Natural killer cell treated with Interleukin-12 subunit alpha and Interleukin-12 subunit beta and Interleukin-15 and Interleukin-18, amount 100 ng/mL, for 72 hours (primary cell): ENCODE measurements at regions not wholly inside any gene's neighbourhood (a gene's known extent, or its start where the extent isn't known, plus 50 kb on each side); places are given as distances from the start of the nearest gene placed in this dataset.

ENCODE experiments used
- ATAC-seq, 2 donors: fragments of 150-1000 bp; cut with Tn5 transposase in 1 of 2; sonication (Bioruptor Pico), chemical (Tn5 transposase) in 1 of 2; 2 replicates each; pipeline ENCODE4 v1.10.0; 2021
- DNase-seq: peaks from one replicate; pipeline ENCODE4 v3.0.0; 2022; ENCODE audit warnings: low spot score
- H3K27ac Mint-ChIP-seq, 2 donors: 1 replicate in 1 of 2; 2 replicates in 1 of 2; pipeline ENCODE4 v1.8.0; 2022; ENCODE audit warnings: mixed read lengths in 2 of 2, mild to moderate bottlenecking in 1 of 2, moderate library complexity in 1 of 2
- H3K27me3 Mint-ChIP-seq, 2 donors: 1 replicate in 1 of 2; 2 replicates in 1 of 2; pipeline ENCODE4 v1.8.0; 2022; ENCODE audit warnings: mixed read lengths in 2 of 2
- H3K36me3 Mint-ChIP-seq: one replicate; pipeline ENCODE4 v1.8.0; 2022; ENCODE audit warnings: mixed read lengths
- H3K4me1 Mint-ChIP-seq, 2 donors: 1 replicate in 1 of 2; 2 replicates in 1 of 2; pipeline ENCODE4 v1.8.0; 2022; ENCODE audit warnings: low read depth in 2 of 2, mixed read lengths in 2 of 2, mild to moderate bottlenecking in 1 of 2
- H3K4me3 Mint-ChIP-seq: one replicate; pipeline ENCODE4 v1.8.0; 2022; ENCODE audit warnings: mixed read lengths
- H3K9me3 Mint-ChIP-seq: 2 replicates; pipeline ENCODE4 v1.8.0; 2022; ENCODE audit warnings: mixed read lengths

GRCh38 chr11:93939084-93939760 lies 81.9 kb upstream of the HEPHL1 start:
- Mint-ChIP-seq H3K27ac (no peak overlapping the region), H3K9me3 (peaks cover 3% of the 10 kb centered on the region), H3K27me3 (peaks cover 7 to 12% of the 10 kb centered on the region in 2 donors), H3K4me1 (no peaks in the 10 kb centered on the region), H3K36me3 (no peaks in the 10 kb centered on the region), H3K4me3 (no peak overlapping the region)
- ATAC-seq: no peak
- no peak for DNase-seq

GRCh38 chr11:93940395-93940794 lies 80.8 kb upstream of the HEPHL1 start:
- H3K4me1 Mint-ChIP-seq: no peaks in the 10 kb centered on the region
- DNase-seq: no peak

DNA sequence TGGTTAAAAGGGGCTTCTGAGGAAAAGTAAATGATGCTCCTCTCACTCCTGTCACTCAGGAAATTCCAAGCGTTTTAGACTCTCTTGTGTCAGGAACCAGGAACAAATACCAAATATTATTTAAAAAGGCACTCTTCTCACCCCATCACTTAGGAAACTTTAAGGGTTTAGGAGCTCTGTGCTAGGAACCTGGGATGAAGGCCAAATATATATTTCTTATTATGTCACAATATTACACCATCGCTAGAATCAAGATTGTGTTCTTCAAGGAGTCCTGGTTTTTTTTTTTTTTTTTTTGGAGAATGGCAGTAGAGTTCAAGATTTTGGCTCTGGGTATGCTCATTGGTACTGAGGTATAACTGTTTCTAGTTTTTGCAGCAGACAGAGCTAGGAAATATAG lies 79.0 kb upstream of the HEPHL1 start:
- H3K4me1 Mint-ChIP-seq: no peaks in the 10 kb centered on the region
- no peak overlapping the region for H3K27ac Mint-ChIP-seq
- H3K9me3 Mint-ChIP-seq: no peaks in the 10 kb centered on the region
- ATAC-seq (no peak), DNase-seq (no peak)
- H3K4me3 Mint-ChIP-seq: no peak overlapping the region
- H3K36me3 Mint-ChIP-seq: no peaks in the 10 kb centered on the region
- H3K27me3 Mint-ChIP-seq: peaks cover 4 to 10% of the 10 kb centered on the region in 2 donors

More at GRCh38 chr11:93940395-93940794, 80.8 kb upstream of the HEPHL1 start:
- no peak for ATAC-seq
- no peak overlapping the region for H3K4me3 Mint-ChIP-seq
- no peaks in the 10 kb centered on the region for H3K36me3 Mint-ChIP-seq
- no peak overlapping the region for H3K27ac Mint-ChIP-seq
- H3K9me3 Mint-ChIP-seq: peaks cover 2% of the 10 kb centered on the region
- peaks cover 6 to 10% of the 10 kb centered on the region in 2 donors for H3K27me3 Mint-ChIP-seq

GRCh38 chr11:93945596-93945995 lies 75.6 kb upstream of the HEPHL1 start:
- no peak for ATAC-seq
- no peak for DNase-seq
- Mint-ChIP-seq H3K4me3 (no peak overlapping the region), H3K9me3 (no peaks in the 10 kb centered on the region), H3K27me3 (peaks cover 0 to 10% of the 10 kb centered on the region in 2 donors), H3K36me3 (no peaks in the 10 kb centered on the region), H3K4me1 (no peaks in the 10 kb centered on the region), H3K27ac (no peak overlapping the region)

GRCh38 chr11:93952082-93952780 lies 68.9 kb upstream of the HEPHL1 start:
- Mint-ChIP-seq H3K27me3 (peaks cover 0 to 2% of the 10 kb centered on the region in 2 donors), H3K27ac (no peak overlapping the region), H3K36me3 (no peaks in the 10 kb centered on the region), H3K4me3 (no peak overlapping the region), H3K4me1 (no peaks in the 10 kb centered on the region), H3K9me3 (peaks cover 3% of the 10 kb centered on the region)
- no peak for DNase-seq
- ATAC-seq: no peak

DNA sequence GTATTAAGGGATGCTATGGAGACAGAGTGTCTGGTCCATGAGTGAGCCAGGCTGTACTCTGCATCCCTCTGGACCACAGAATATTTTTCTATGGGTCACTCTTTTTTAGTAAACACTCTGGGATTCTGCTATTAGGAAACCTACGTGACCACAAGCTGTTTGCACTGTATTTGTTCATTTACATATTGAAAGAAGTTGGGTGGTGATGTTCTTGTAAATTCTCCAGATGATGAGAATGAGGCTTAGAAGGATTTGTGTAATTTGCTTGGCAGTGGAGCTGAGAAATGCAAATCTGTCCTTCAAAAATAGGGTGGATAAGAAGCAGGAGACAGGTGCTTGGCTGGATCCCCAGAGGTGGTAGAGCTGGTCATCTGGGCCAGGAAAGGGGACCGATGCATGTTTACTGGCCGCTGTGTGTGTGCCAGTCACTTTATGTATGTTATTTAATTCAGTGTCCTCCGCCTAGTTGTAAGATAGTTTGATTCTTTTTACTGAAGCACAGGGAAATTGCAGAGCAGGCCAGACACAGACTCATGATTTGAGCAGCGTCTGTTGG lies 63.7 kb upstream of the HEPHL1 start:
- no peak for DNase-seq
- H3K27ac Mint-ChIP-seq: no peak overlapping the region
- no peaks in the 10 kb centered on the region for H3K36me3 Mint-ChIP-seq
- H3K27me3 Mint-ChIP-seq: peaks cover 0 to 4% of the 10 kb centered on the region in 2 donors
- peaks cover 3% of the 10 kb centered on the region for H3K9me3 Mint-ChIP-seq
- H3K4me1 Mint-ChIP-seq: no peaks in the 10 kb centered on the region
- H3K4me3 Mint-ChIP-seq: no peak overlapping the region
- ATAC-seq: no peak

DNA sequence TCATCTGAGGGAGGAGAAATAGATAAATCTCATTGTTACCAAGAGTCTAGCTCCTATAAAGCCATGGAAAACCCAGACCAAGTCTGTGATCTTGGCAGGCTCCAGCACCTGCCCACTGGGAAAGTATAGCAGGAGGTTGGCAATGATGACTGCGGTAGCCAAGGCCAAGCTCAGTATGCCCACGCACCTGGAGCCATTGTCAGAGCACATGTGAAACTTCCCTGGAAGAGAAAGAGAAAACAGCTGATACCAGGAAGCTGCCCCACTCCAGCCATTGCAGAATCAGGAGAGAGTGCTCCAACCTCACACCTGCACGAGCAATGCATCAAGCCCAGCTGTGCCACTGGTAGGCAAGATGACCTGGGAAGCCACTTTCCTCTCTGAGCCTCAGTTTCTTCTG lies 62.2 kb upstream of the HEPHL1 start:
- no peak for ATAC-seq
- H3K36me3 Mint-ChIP-seq: no peaks in the 10 kb centered on the region
- no peak overlapping the region for H3K27ac Mint-ChIP-seq
- no peaks in the 10 kb centered on the region for H3K4me1 Mint-ChIP-seq
- peaks cover 0 to 7% of the 10 kb centered on the region in 2 donors for H3K27me3 Mint-ChIP-seq
- no peak for DNase-seq
- H3K9me3 Mint-ChIP-seq: peaks cover 3% of the 10 kb centered on the region
- H3K4me3 Mint-ChIP-seq: no peak overlapping the region

- Mint-ChIP-seq H3K9me3 (peaks cover 3% of the 10 kb centered on the region), H3K27me3 (peaks cover 0 to 7% of the 10 kb centered on the region in 2 donors), H3K4me1 (no peaks in the 10 kb centered on the region), H3K27ac (no peak overlapping the region), H3K4me3 (no peak overlapping the region), H3K36me3 (no peaks in the 10 kb centered on the region)
- DNase-seq (no peak), ATAC-seq (no peak)
Observed at GRCh38 chr11:93959663-93960062, 61.5 kb upstream of the HEPHL1 start.

- Mint-ChIP-seq H3K27me3 (peaks cover 0 to 5% of the 10 kb centered on the region in 2 donors), H3K4me1 (no peaks in the 10 kb centered on the region), H3K9me3 (no peaks in the 10 kb centered on the region), H3K4me3 (no peak overlapping the region), H3K27ac (no peak overlapping the region), H3K36me3 (no peaks in the 10 kb centered on the region)
- DNase-seq (no peak), ATAC-seq (no peak)
Observed at GRCh38 chr11:93963072-93963471, 58.1 kb upstream of the HEPHL1 start.

DNA sequence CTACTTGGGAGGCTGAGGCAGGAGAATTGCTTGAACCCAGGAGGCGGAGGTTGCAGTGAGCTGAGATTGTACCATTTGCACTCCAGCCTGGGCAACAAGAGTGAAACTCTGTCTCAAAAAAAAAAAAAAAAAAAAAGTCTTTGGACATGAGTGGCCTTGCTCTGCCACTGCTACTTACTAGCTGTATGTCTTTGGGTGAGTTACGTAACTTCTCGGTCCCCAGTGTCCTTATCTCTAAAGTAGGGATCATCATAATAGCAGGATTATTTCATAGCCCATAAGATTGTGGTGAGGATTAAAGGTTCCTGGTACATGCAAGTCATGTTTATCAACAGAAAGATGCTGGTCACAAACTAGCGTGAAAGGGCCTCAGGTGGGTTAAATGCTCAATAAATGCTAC lies 53.9 kb upstream of the HEPHL1 start:
- ATAC-seq (no peak), DNase-seq (no peak)
- Mint-ChIP-seq H3K27me3 (peaks cover 3 to 4% of the 10 kb centered on the region in 2 donors), H3K4me1 (no peaks in the 10 kb centered on the region), H3K27ac (no peak overlapping the region), H3K9me3 (no peaks in the 10 kb centered on the region), H3K4me3 (no peak overlapping the region), H3K36me3 (no peaks in the 10 kb centered on the region)

GRCh38 chr11:93967944-93968343 lies 53.2 kb upstream of the HEPHL1 start:
- no peak overlapping the region for H3K4me3 Mint-ChIP-seq
- no peak overlapping the region for H3K27ac Mint-ChIP-seq
- H3K4me1 Mint-ChIP-seq: no peaks in the 10 kb centered on the region
- H3K27me3 Mint-ChIP-seq: peaks cover 3 to 11% of the 10 kb centered on the region in 2 donors
- H3K9me3 Mint-ChIP-seq: no peaks in the 10 kb centered on the region
- no peaks in the 10 kb centered on the region for H3K36me3 Mint-ChIP-seq
- DNase-seq (no peak), ATAC-seq (no peak)

DNA sequence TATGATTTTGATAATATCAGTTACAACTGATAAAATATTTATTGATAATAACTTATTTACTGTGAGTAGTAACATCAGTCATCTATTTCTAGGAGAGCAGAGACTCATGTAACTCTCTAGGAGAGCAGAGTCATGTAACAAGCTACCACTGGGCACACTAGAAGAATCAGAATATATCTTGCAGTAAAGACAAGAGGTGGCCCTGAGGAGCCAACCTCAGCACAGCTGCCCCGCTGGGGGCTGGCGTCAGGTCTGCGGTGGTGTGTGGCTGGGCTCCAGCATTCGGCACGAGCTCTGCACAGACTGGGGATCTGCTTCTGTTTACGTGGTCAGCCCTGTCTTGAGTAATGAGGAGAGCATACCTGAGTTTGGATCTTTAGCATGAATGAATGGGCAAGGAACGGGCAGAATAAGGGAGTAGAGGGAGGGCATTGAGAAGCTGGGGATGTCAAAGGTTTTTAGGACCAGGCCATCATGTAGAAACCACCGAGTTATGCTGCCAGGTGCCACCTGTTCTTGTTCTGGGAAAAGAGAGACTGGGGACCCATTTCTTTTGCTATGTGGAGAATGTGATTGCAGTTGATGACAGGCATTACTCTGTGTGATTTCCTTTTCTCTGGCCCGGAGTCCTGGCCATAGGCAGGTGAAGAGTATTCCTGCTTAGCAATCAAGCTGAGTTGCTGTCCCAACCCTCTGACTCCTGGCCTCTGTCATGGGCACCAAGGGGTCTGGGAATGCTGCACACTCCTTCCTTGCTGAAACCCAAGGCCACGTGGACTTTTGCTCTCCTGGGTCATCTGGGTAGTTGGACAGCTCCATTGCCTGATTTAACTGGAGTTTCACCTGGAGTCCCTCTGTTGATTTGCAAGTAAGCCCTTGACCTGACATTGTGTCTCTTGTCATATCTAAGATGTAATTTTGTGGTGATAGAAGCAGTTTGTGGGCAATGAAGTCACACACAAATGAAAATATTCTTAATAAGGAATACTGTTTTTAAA lies 50.9 kb upstream of the HEPHL1 start:
- peaks cover 3% of the 10 kb centered on the region for H3K9me3 Mint-ChIP-seq
- H3K27me3 Mint-ChIP-seq: peaks cover 0 to 13% of the 10 kb centered on the region in 2 donors
- DNase-seq (no peak), ATAC-seq (no peak)
- no peaks in the 10 kb centered on the region for H3K4me1 Mint-ChIP-seq
- no peak overlapping the region for H3K4me3 Mint-ChIP-seq
- H3K36me3 Mint-ChIP-seq: no peaks in the 10 kb centered on the region
- no peak overlapping the region for H3K27ac Mint-ChIP-seq
